GM12878 (cell line): ENCODE measurements at regions not wholly inside any gene's neighbourhood (a gene's known extent, or its start where the extent isn't known, plus 50 kb on each side); places are given as distances from the start of the nearest gene placed in this dataset.

Source experiments
- ATAC-seq: fragments of 200-7000 bp; cut with Tn5 transposase; 3 replicates; pipeline ENCODE4 v1.9.1; 2020; ENCODE audit warnings: mild to moderate bottlenecking, moderate library complexity
- BruUV-seq: library from RNA; stranded (reverse); fragments of 400-500 nt; replicated peaks from 2 replicates; lab custom pipeline; 2021; lab: Mats Ljungman, UMichigan
- CTCF ChIA-PET: fragments of 300-600 bp; sonication (Branson Sonifier 250); formaldehyde crosslinking; extraction: SDS; loops from one replicate; lab custom pipeline; 2021; ENCODE audit warnings: inconsistent platforms; lab: Yijun Ruan, JAX
- POLR2A ChIA-PET: fragments of 350-600 bp; formaldehyde crosslinking; extraction: SDS; loops from one replicate; lab custom pipeline; 2021; ENCODE audit warnings: inconsistent platforms; lab: Charles Lee
- RAD21 ChIA-PET: fragments of 300-600 bp; sonication (Branson Sonifier 250); formaldehyde crosslinking; loops from one replicate; lab custom pipeline; 2023; ENCODE audit warnings: antibody characterized with exemption; ENCODE audit not compliant: unreplicated experiment; lab: Charles Lee
- SMC1A ChIA-PET: fragments of 300-600 bp; sonication (Branson Sonifier 250); formaldehyde crosslinking; loops from one replicate; lab custom pipeline; 2023; ENCODE audit not compliant: unreplicated experiment, uncharacterized antibody; lab: Charles Lee
- DNase-seq: peaks from one replicate; pipeline ENCODE4 v3.0.0-alpha.2; 2011; ENCODE audit warnings: low read depth, low spot score
- FAIRE-seq: peaks from 3 replicates; lab custom pipeline; 2011; peaks lifted over from hg19 to GRCh38; lab: Jason Lieb, UNC
- H2AFZ ChIP-seq: 2 replicates; pipeline ENCODE4 v1.6.0; 2011; ENCODE audit warnings: low read depth, low read length, control low read depth; ENCODE audit not compliant: control insufficient read depth
- H3K27ac ChIP-seq: 2 replicates; pipeline ENCODE4 v1.5.1; 2011; ENCODE audit warnings: control low read depth; ENCODE audit not compliant: control insufficient read depth, insufficient read depth
- H3K27me3 ChIP-seq, 2 experiments: replicated peaks in 1 of 2; 2 replicates each; pipeline versions ENCODE4 v1.6.0 to v1.6.1; 2011; ENCODE audit warnings: low read length in 1 of 2; ENCODE audit not compliant: control insufficient read depth in 2 of 2, insufficient read depth in 2 of 2
- H3K36me3 ChIP-seq, 2 experiments: 2 replicates each; pipeline ENCODE4 v1.5.1; 2011; ENCODE audit warnings: low read length in 1 of 2; ENCODE audit not compliant: control insufficient read depth in 2 of 2, insufficient read depth in 2 of 2
- H3K4me1 ChIP-seq: 2 replicates; pipeline ENCODE4 v1.6.1; 2011; ENCODE audit warnings: mild to moderate bottlenecking, low read length, moderate library complexity, mixed read lengths; ENCODE audit not compliant: control insufficient read depth, insufficient read depth
- H3K4me2 ChIP-seq: 2 replicates; pipeline ENCODE4 v1.6.0; 2011; ENCODE audit warnings: control low read depth; ENCODE audit not compliant: control insufficient read depth, insufficient read depth
- H3K4me3 ChIP-seq: fragments of 200-600 bp; sonication (generic); 2 replicates; pipeline ENCODE4 v1.5.1; 2016
- H3K79me2 ChIP-seq: 2 replicates; pipeline ENCODE4 v1.6.0; 2011; ENCODE audit warnings: low read length; ENCODE audit not compliant: control insufficient read depth, insufficient read depth
- H3K9ac ChIP-seq: 2 replicates; pipeline ENCODE4 v1.8.0; 2011; ENCODE audit warnings: low read length, control low read depth, mixed read lengths; ENCODE audit not compliant: control insufficient read depth, insufficient read depth
- H3K9me3 ChIP-seq: replicated peaks from 3 replicates; pipeline ENCODE4 v1.5.1; 2011; ENCODE audit warnings: mild to moderate bottlenecking, low read length; ENCODE audit not compliant: control insufficient read depth, insufficient read depth
- H4K20me1 ChIP-seq: 2 replicates; pipeline ENCODE4 v1.6.0; 2011; ENCODE audit not compliant: control insufficient read depth, insufficient read depth
- ATF3 ChIP-seq: IDR thresholded peaks from 2 replicates; pipeline ENCODE4 v1.6.1; 2011; ENCODE audit warnings: low read depth, mild to moderate bottlenecking, low read length, moderate library complexity, borderline replicate concordance; ENCODE audit errors: extremely low read depth
- CBX5 ChIP-seq: sonication (generic); IDR thresholded peaks from 2 replicates; pipeline ENCODE4 v1.6.1; 2016; ENCODE audit warnings: low read depth, moderate library complexity, mild to moderate bottlenecking, inconsistent platforms
- CHD4 ChIP-seq: fragments of 200-600 bp; sonication (generic); IDR thresholded peaks from 2 replicates; pipeline ENCODE4 v1.6.1; 2016; ENCODE audit warnings: mild to moderate bottlenecking
- CREM ChIP-seq: IDR thresholded peaks from 2 replicates; pipeline ENCODE4 v1.6.1; 2014; ENCODE audit warnings: antibody characterized with exemption, low read depth
- E2F8 ChIP-seq: fragments of 450-650 bp; IDR thresholded peaks from 2 replicates; pipeline ENCODE4 v1.6.1; 2018; ENCODE audit warnings: mild to moderate bottlenecking, low read depth, moderate library complexity; ENCODE audit not compliant: partially characterized antibody
- E4F1 ChIP-seq: fragments of 450-650 bp; IDR thresholded peaks from 2 replicates; pipeline ENCODE4 v1.6.1; 2018; ENCODE audit warnings: borderline replicate concordance, mild to moderate bottlenecking; ENCODE audit not compliant: partially characterized antibody
- ELK1 ChIP-seq: IDR thresholded peaks from 2 replicates; pipeline ENCODE4 v1.6.1; 2012; ENCODE audit warnings: low read depth, low read length, improper control_type of control experiment
- GATAD2B ChIP-seq: fragments of 450-650 bp; conservative IDR thresholded peaks from 2 replicates; pipeline ENCODE4 v1.6.1; 2017; ENCODE audit warnings: low read depth, mild to moderate bottlenecking, moderate library complexity
- IRF3 ChIP-seq: fragments of 450-650 bp; IDR thresholded peaks from 2 replicates; pipeline ENCODE4 v1.6.1; 2014; ENCODE audit warnings: mild to moderate bottlenecking
- IRF4 ChIP-seq: IDR thresholded peaks from 2 replicates; pipeline ENCODE4 v1.6.1; 2011; ENCODE audit warnings: low read depth, low read length
- LARP7 ChIP-seq: fragments of 450-650 bp; IDR thresholded peaks from 2 replicates; pipeline ENCODE4 v1.6.1; 2017; ENCODE audit warnings: mild to moderate bottlenecking
- MTA2 ChIP-seq: fragments of 450-650 bp; IDR thresholded peaks from 2 replicates; pipeline ENCODE4 v1.6.1; 2016; ENCODE audit warnings: low read depth, mild to moderate bottlenecking, moderate library complexity
- POLR2AphosphoS5 ChIP-seq: IDR thresholded peaks from 2 replicates; pipeline ENCODE4 v1.6.1; 2011; ENCODE audit warnings: mild to moderate bottlenecking, low read length, inconsistent platforms
- USF1 ChIP-seq: IDR thresholded peaks from 2 replicates; pipeline ENCODE4 v1.6.1; 2011; ENCODE audit warnings: borderline replicate concordance, low read depth, mild to moderate bottlenecking, moderate library complexity, mixed read lengths, low read length; ENCODE audit not compliant: insufficient read depth; ENCODE audit errors: extremely low read length
- ZNF274 ChIP-seq: IDR thresholded peaks from one replicate; pipeline ENCODE4 v1.8.0; 2011; ENCODE audit not compliant: insufficient read length, insufficient read depth
- ZNF622 ChIP-seq: fragments of 450-650 bp; IDR thresholded peaks from 2 replicates; pipeline ENCODE4 v1.6.1; 2017; ENCODE audit warnings: mild to moderate bottlenecking, inconsistent platforms
- WGBS: methylation state at CpG from one replicate; pipeline ENCODE4 v1.1.6; 2016; ENCODE audit warnings: low lambda C conversion rate; ENCODE audit not compliant: insufficient replicate concordance, insufficient coverage; ENCODE audit errors: missing lambda C conversion rate; 5-methylcytosine and 5-hydroxymethylcytosine counted together
- in situ Hi-C: fragments of 300-500 bp; cut with MboI; formaldehyde crosslinking; loops from 9 replicates; pipeline ENCODE4 v1.14.3; 2018; ENCODE audit warnings: mixed read lengths
- intact Hi-C: fragments of 100-400 bp; cut with micrococcal nuclease; formaldehyde crosslinking; loops from one replicate; pipeline ENCODE4 v1.14.2; 2022; ENCODE audit not compliant: unreplicated experiment

- TF ChIP-seq E2F8 (no peak), CHD4 (no peak)
- TF ChIP-seq, all 136 proteins: peak for 0
Measured at GRCh38 chr5:106584268-106584667, 1086.5 kb downstream of the EFNA5 start (continued).

- Histone ChIP-seq H4K20me1 (no peaks in the 10 kb centered on the region), H3K4me2 (no peak overlapping the region), H3K27ac (no peak overlapping the region), H3K9me3 (no peaks in the 10 kb centered on the region), H3K4me3 (no peak overlapping the region), H3K27me3 (no peaks in the 10 kb centered on the region), H3K79me2 (no peaks in the 10 kb centered on the region), H3K4me1 (no peaks in the 10 kb centered on the region), H3K36me3 (no peaks in the 10 kb centered on the region), H2AFZ (no peak overlapping the region), H3K9ac (no peak overlapping the region)
- ChIA-PET RAD21 (no interaction called here), SMC1A (no interaction called here), POLR2A (no interaction called here), CTCF (no interaction called here)
- in situ Hi-C loops = no loop called here
- no peak for DNase-seq
- WGBS = 19% methylated on average over 2 of the region's 2 CpGs
- BruUV-seq = no TSS peak
- FAIRE-seq = no peak
- intact Hi-C loops = no loop called here
- ATAC-seq = no peak
- TF ChIP-seq CBX5 (no peak), ZNF622 (no peak), ATF3 (no peak), GATAD2B (no peak), E4F1 (no peak), CREM (no peak), MTA2 (no peak), USF1 (no peak), IRF3 (no peak), POLR2AphosphoS5 (no peak), IRF4 (no peak), ZNF274 (no peak), ELK1 (no peak), LARP7 (no peak)
Measured at GRCh38 chr5:106578736-106579135, 1092.0 kb downstream of the EFNA5 start.
